AG04449 (cell line): ENCODE measurements at regions not wholly inside any gene's neighbourhood (a gene's known extent, or its start where the extent isn't known, plus 50 kb on each side); places are given as distances from the start of the nearest gene placed in this dataset.

Source experiments
- CTCF ChIA-PET: fragments of 350-600 bp; formaldehyde crosslinking; extraction: SDS; loops from one replicate; lab custom pipeline; 2021; ENCODE audit warnings: antibody characterized with exemption; lab: Yijun Ruan, JAX
- POLR2A ChIA-PET: fragments of 400-600, 350-600 bp; formaldehyde crosslinking; extraction: SDS; loops from one replicate; lab custom pipeline; 2020; ENCODE audit warnings: antibody characterized with exemption, inconsistent platforms; lab: Yijun Ruan, JAX
- DNase-seq: peaks from one replicate; pipeline ENCODE4 v3.0.0-alpha.2; 2010; ENCODE audit warnings: low read depth, low spot score
- H3K4me3 ChIP-seq: 2 replicates; pipeline ENCODE4 v1.5.1; 2011; ENCODE audit warnings: low read depth, mild to moderate bottlenecking, control low read depth, low read length
- CTCF ChIP-seq: IDR thresholded peaks from one replicate; pipeline ENCODE4 v1.5.1; 2011; ENCODE audit warnings: mild to moderate bottlenecking, moderate library complexity, low read length, control low read depth, inconsistent platforms; ENCODE audit not compliant: insufficient read depth; ENCODE audit errors: missing control alignments

- CTCF ChIA-PET: interaction anchor here (0.8 to 2.5 kb wide), 4 partner anchors 10 to 126 kb away, joined by 3 to 12 read pairs (median 4); no protein-coding TSS in a partner anchor
- no peak overlapping the region for H3K4me3 ChIP-seq
- POLR2A ChIA-PET: no interaction called here
- no peak for TF ChIP-seq CTCF
- no peak for DNase-seq
Observed at GRCh38 chr1:201667479-201667878, 128.6 kb downstream of the NAV1 start.

- TF ChIP-seq CTCF: no peak
- ChIA-PET CTCF (interaction anchor here (1.2 to 1.4 kb wide), 3 partner anchors 39 to 123 kb away, joined by 3 to 6 read pairs (median 4); no protein-coding TSS in a partner anchor), POLR2A (interaction anchor here (0.5 kb wide), 1 partner anchor 45 kb away, joined by 3 read pairs; no protein-coding TSS in a partner anchor)
- no peak for DNase-seq
- no peak overlapping the region for H3K4me3 ChIP-seq
Observed at GRCh38 chr1:201670517-201670916, 131.6 kb downstream of the NAV1 start.

- ChIA-PET POLR2A (interaction anchor here (0.6 kb wide), 1 partner anchor 68 kb away, joined by 3 read pairs; no protein-coding TSS in a partner anchor), CTCF (interaction anchor here (0.6 to 2.2 kb wide), 8 partner anchors 9 to 300 kb away, joined by 3 to 8 read pairs (median 4); no protein-coding TSS in a partner anchor)
- no peak for TF ChIP-seq CTCF
- no peak for DNase-seq
- no peak overlapping the region for H3K4me3 ChIP-seq
Observed at GRCh38 chr1:201672685-201673084, 133.8 kb downstream of the NAV1 start.

GRCh38 chr1:201673093-201673492, 134.2 kb downstream of the NAV1 start:
- no peak for DNase-seq
- ChIA-PET CTCF (interaction anchor here (0.6 to 2.2 kb wide), 10 partner anchors 9 to 300 kb away, joined by 3 to 8 read pairs (median 4); no protein-coding TSS in a partner anchor), POLR2A (interaction anchor here (0.6 kb wide), 1 partner anchor 67 kb away, joined by 3 read pairs; no protein-coding TSS in a partner anchor)
- TF ChIP-seq CTCF: no peak
- no peak overlapping the region for H3K4me3 ChIP-seq

DNA sequence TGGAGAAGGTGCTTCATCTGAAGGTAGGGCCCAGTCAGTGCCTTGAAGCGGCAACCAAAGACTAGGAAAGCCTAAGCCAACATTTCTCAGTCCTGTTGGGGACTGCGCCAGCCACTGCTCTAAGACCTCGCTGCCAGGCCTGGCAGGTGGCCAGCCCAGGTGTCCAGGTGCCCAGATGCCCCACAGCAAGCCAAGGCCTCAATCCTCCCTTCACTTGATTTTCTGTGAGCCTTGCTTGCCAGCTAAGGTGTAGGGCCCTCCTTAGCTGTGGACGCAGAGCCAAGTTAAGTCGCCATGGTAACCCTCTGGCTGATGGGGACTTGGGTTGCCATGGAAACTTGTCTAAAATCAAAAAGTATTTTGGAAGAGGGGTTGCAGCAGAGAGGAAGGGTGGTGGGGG, 135.0 kb downstream of the NAV1 start:
- no peak for TF ChIP-seq CTCF
- no peak overlapping the region for H3K4me3 ChIP-seq
- DNase-seq: no peak
- ChIA-PET POLR2A (no interaction called here), CTCF (interaction anchor here (0.7 to 1.8 kb wide), 8 partner anchors 10 to 139 kb away, joined by 3 to 8 read pairs (median 4); no protein-coding TSS in a partner anchor)

- ChIA-PET POLR2A (no interaction called here), CTCF (interaction anchor here (0.7 to 2.5 kb wide), 3 partner anchors 29 to 145 kb away, joined by 3 to 10 read pairs (median 5); no protein-coding TSS in a partner anchor)
- H3K4me3 ChIP-seq: no peak overlapping the region
- TF ChIP-seq CTCF: no peak
- no peak for DNase-seq
Observed at GRCh38 chr1:201675143-201675542, 136.2 kb downstream of the NAV1 start.
